GM18507 (cell line): ENCODE measurements at regions not wholly inside any gene's neighbourhood (a gene's known extent, or its start where the extent isn't known, plus 50 kb on each side); places are given as distances from the start of the nearest gene placed in this dataset.

Experiments
- DNase-seq: peaks from one replicate; pipeline ENCODE4 v3.0.0; 2011; ENCODE audit warnings: low read depth; ENCODE audit not compliant: insufficient read length; ENCODE audit errors: extremely low spot score
- FAIRE-seq: peaks from 2 replicates; lab custom pipeline; 2011; peaks lifted over from hg19 to GRCh38; lab: Jason Lieb, UNC

- FAIRE-seq (no peak), DNase-seq (no peak)
Measured at GRCh38 chr6:2396846-2397630, 151.6 kb upstream of the GMDS start.

GRCh38 chr6:2396042-2396657, 150.7 kb upstream of the GMDS start:
- DNase-seq: no peak
- FAIRE-seq: no peak

GRCh38 chr6:2388554-2389324, 143.3 kb upstream of the GMDS start:
- no peak for DNase-seq
- no peak for FAIRE-seq

- FAIRE-seq (no peak), DNase-seq (no peak)
Measured at GRCh38 chr6:2387445-2387844, 142.0 kb upstream of the GMDS start.

GRCh38 chr6:2385471-2385983, 140.1 kb upstream of the GMDS start:
- FAIRE-seq (no peak), DNase-seq (no peak)

- DNase-seq (no peak), FAIRE-seq (no peak)
Measured at GRCh38 chr6:2384528-2384927, 139.1 kb upstream of the GMDS start.

- no peak for DNase-seq
- no peak for FAIRE-seq
Measured at GRCh38 chr6:2381872-2382661, 136.7 kb upstream of the GMDS start.

GRCh38 chr6:2378891-2379652, 133.7 kb upstream of the GMDS start:
- DNase-seq: no peak
- no peak for FAIRE-seq

- no peak for FAIRE-seq
- DNase-seq: no peak
Measured at GRCh38 chr6:2378046-2378657, 132.7 kb upstream of the GMDS start.

- no peak for FAIRE-seq
- no peak for DNase-seq
Measured at GRCh38 chr6:2376429-2377355, 131.3 kb upstream of the GMDS start.

GRCh38 chr6:2375443-2375842, 130.0 kb upstream of the GMDS start:
- FAIRE-seq: no peak

GRCh38 chr6:2369606-2370005, 124.2 kb upstream of the GMDS start:
- DNase-seq (no peak), FAIRE-seq (no peak)

More at GRCh38 chr6:2375443-2375842, 130.0 kb upstream of the GMDS start:
- no peak for DNase-seq

GRCh38 chr6:2363211-2363610, 117.8 kb upstream of the GMDS start:
- no peak for FAIRE-seq
- no peak for DNase-seq

GRCh38 chr6:2361195-2361594, 115.8 kb upstream of the GMDS start:
- DNase-seq (no peak), FAIRE-seq (no peak)

- FAIRE-seq (no peak), DNase-seq (no peak)
Measured at GRCh38 chr6:2360716-2361115, 115.3 kb upstream of the GMDS start.

GRCh38 chr6:2360126-2360525, 114.7 kb upstream of the GMDS start:
- no peak for FAIRE-seq
- DNase-seq: no peak

- FAIRE-seq (no peak), DNase-seq (no peak)
Measured at GRCh38 chr6:2355150-2355549, 109.7 kb upstream of the GMDS start.

GRCh38 chr6:2354138-2354491, 108.7 kb upstream of the GMDS start:
- FAIRE-seq: no peak
- no peak for DNase-seq
